H1 (cell line): ENCODE measurements at regions not wholly inside any gene's neighbourhood (a gene's known extent, or its start where the extent isn't known, plus 50 kb on each side); places are given as distances from the start of the nearest gene placed in this dataset.

ENCODE experiments used
- CTCF ChIA-PET: fragments of 300-600 bp; sonication (Branson Sonifier 250); formaldehyde crosslinking; loops from one replicate; lab custom pipeline; 2021; ENCODE audit not compliant: partially characterized antibody; lab: Charles Lee
- POLR2A ChIA-PET: fragments of 300-600 bp; sonication (Branson Sonifier 250); formaldehyde crosslinking; loops from one replicate; lab custom pipeline; 2021; ENCODE audit warnings: inconsistent platforms; ENCODE audit not compliant: partially characterized antibody; lab: Charles Lee
- DNase-seq, 2 experiments: peaks; one replicate each; pipeline versions ENCODE4 v3.0.0 to v3.0.0-alpha.2; 2010 to 2022; ENCODE audit warnings: low spot score in 2 of 2, low read depth in 1 of 2, mixed read lengths in 1 of 2
- FAIRE-seq: peaks from 2 replicates; lab custom pipeline; 2011; peaks lifted over from hg19 to GRCh38; lab: Jason Lieb, UNC
- H2AFZ ChIP-seq: 2 replicates; pipeline ENCODE4 v1.8.1; 2012; ENCODE audit warnings: low read length, inconsistent platforms
- H2AK5ac ChIP-seq: 2 replicates; pipeline ENCODE4 v1.6.1; 2013; ENCODE audit warnings: low read depth, low read length
- H2BK120ac ChIP-seq: replicated peaks from 2 replicates; pipeline ENCODE3; 2013; ENCODE audit warnings: low read depth, low read length, inconsistent platforms
- H2BK12ac ChIP-seq: 2 replicates; pipeline ENCODE4 v1.6.1; 2013; ENCODE audit warnings: low read depth, low read length
- H2BK15ac ChIP-seq: 2 replicates; pipeline ENCODE4 v1.6.1; 2013; ENCODE audit warnings: low read length
- H2BK20ac ChIP-seq: 2 replicates; pipeline ENCODE4 v1.6.1; 2013; ENCODE audit warnings: low read length
- H2BK5ac ChIP-seq: 2 replicates; pipeline ENCODE4 v1.6.1; 2013; ENCODE audit warnings: low read depth, low read length
- H3K14ac ChIP-seq: 2 replicates; pipeline ENCODE4 v1.6.1; 2013; ENCODE audit warnings: inconsistent platforms; ENCODE audit not compliant: insufficient read length
- H3K18ac ChIP-seq: 2 replicates; pipeline ENCODE4 v1.6.1; 2013; ENCODE audit warnings: low read length; ENCODE audit errors: extremely low read depth
- H3K23ac ChIP-seq: 2 replicates; pipeline ENCODE4 v1.6.1; 2013; ENCODE audit warnings: inconsistent platforms; ENCODE audit not compliant: insufficient read length
- H3K23me2 ChIP-seq: 2 replicates; pipeline ENCODE4 v1.6.1; 2013; ENCODE audit warnings: low read depth, low read length
- H3K27ac ChIP-seq: 2 replicates; pipeline ENCODE4 v1.6.1; 2011; ENCODE audit warnings: low read depth, low read length, inconsistent platforms
- H3K27me3 ChIP-seq, 4 experiments: replicated peaks in 1 of 4; 1 replicate in 1 of 4; 2 replicates in 3 of 4; pipeline versions ENCODE4 v1.6.1 to v1.8.1; 2011 to 2013; ENCODE audit warnings: low read length in 3 of 4, mild to moderate bottlenecking in 3 of 4, inconsistent platforms in 2 of 4, mixed read lengths in 2 of 4, moderate library complexity in 1 of 4; ENCODE audit not compliant: control insufficient read depth in 3 of 4, insufficient read depth in 3 of 4; ENCODE audit errors: extremely low read depth in 1 of 4
- H3K36me3 ChIP-seq, 4 experiments: 2 replicates each; pipeline versions ENCODE4 v1.6.1 to v1.8.1; 2011 to 2013; ENCODE audit warnings: mild to moderate bottlenecking in 4 of 4, low read length in 3 of 4, moderate library complexity in 2 of 4, control low read depth in 1 of 4, inconsistent platforms in 1 of 4; ENCODE audit not compliant: insufficient read depth in 4 of 4, control insufficient read depth in 2 of 4
- H3K4ac ChIP-seq: replicated peaks from 2 replicates; pipeline ENCODE3; 2013; ENCODE audit warnings: low read length, low read depth, mixed read lengths, inconsistent platforms; ENCODE audit not compliant: insufficient read length
- H3K4me1 ChIP-seq, 4 experiments: replicated peaks in 1 of 4; 1 replicate in 1 of 4; 2 replicates in 3 of 4; pipeline versions ENCODE4 v1.6.1 to v1.8.1; 2011 to 2013; ENCODE audit warnings: low read length in 3 of 4, inconsistent platforms in 2 of 4, mixed read lengths in 1 of 4; ENCODE audit not compliant: insufficient read depth in 4 of 4, control insufficient read depth in 3 of 4
- H3K4me2 ChIP-seq, 2 experiments: 2 replicates each; pipeline versions ENCODE4 v1.6.1 to v1.8.1; 2011 to 2013; ENCODE audit warnings: low read depth in 2 of 2, low read length in 2 of 2, control low read depth in 1 of 2, inconsistent platforms in 1 of 2, mild to moderate bottlenecking in 1 of 2; ENCODE audit not compliant: insufficient read depth in 1 of 2
- H3K4me3 ChIP-seq, 4 experiments: fragments of 200-600, 300-600 bp in 1 of 4; sonication (generic), shearing (Covaris generic), sonication (Bioruptor Twin) in 1 of 4; 2 replicates each; pipeline versions ENCODE4 v1.5.1 to v1.8.1; 2011 to 2016; ENCODE audit warnings: low read length in 4 of 4, low read depth in 3 of 4, control low read depth in 2 of 4, inconsistent platforms in 2 of 4, mild to moderate bottlenecking in 2 of 4, mixed read lengths in 1 of 4, moderate library complexity in 1 of 4; ENCODE audit not compliant: insufficient read depth in 2 of 4; ENCODE audit errors: extremely low read depth in 1 of 4
- H3K56ac ChIP-seq: replicated peaks from 2 replicates; pipeline ENCODE3; 2013; ENCODE audit warnings: low read depth, mild to moderate bottlenecking, mixed read lengths, low read length, inconsistent platforms; ENCODE audit not compliant: insufficient read length
- H3K79me1 ChIP-seq: 2 replicates; pipeline ENCODE4 v1.6.1; 2013; ENCODE audit warnings: low read depth, low read length, control low read depth
- H3K79me2 ChIP-seq, 2 experiments: 2 replicates each; pipeline versions ENCODE4 v1.6.1 to v1.8.1; 2012 to 2013; ENCODE audit warnings: low read length in 2 of 2, mild to moderate bottlenecking in 2 of 2, inconsistent platforms in 1 of 2; ENCODE audit not compliant: insufficient read depth in 2 of 2, control insufficient read depth in 1 of 2
- H3K9ac ChIP-seq, 4 experiments: replicated peaks in 1 of 4; 1 replicate in 1 of 4; 2 replicates in 3 of 4; pipeline versions ENCODE4 v1.6.1 to v1.8.1; 2011 to 2013; ENCODE audit warnings: low read depth in 3 of 4, low read length in 3 of 4, control low read depth in 2 of 4, mild to moderate bottlenecking in 2 of 4, moderate library complexity in 2 of 4, inconsistent platforms in 1 of 4; ENCODE audit errors: extremely low read depth in 1 of 4
- H3K9me3 ChIP-seq, 2 experiments: 2 replicates each; pipeline versions ENCODE4 v1.6.1 to v1.8.1; 2012 to 2013; ENCODE audit warnings: mild to moderate bottlenecking in 2 of 2, moderate library complexity in 2 of 2, control low read depth in 1 of 2, inconsistent platforms in 1 of 2, low read depth in 1 of 2, low read length in 1 of 2, mixed read lengths in 1 of 2; ENCODE audit not compliant: insufficient read depth in 2 of 2
- H4K20me1 ChIP-seq, 2 experiments: replicated peaks in 1 of 2; 2 replicates each; pipeline versions ENCODE3 to v1.8.1; 2011 to 2013; ENCODE audit warnings: inconsistent platforms in 2 of 2, low read length in 2 of 2, mild to moderate bottlenecking in 1 of 2; ENCODE audit not compliant: insufficient read depth in 2 of 2, control insufficient read depth in 1 of 2
- H4K5ac ChIP-seq: 2 replicates; pipeline ENCODE4 v1.6.1; 2013; ENCODE audit warnings: low read length, low read depth, mixed read lengths, inconsistent platforms; ENCODE audit not compliant: insufficient read length
- H4K8ac ChIP-seq: 2 replicates; pipeline ENCODE4 v1.8.0; 2013; ENCODE audit warnings: mild to moderate bottlenecking, moderate library complexity, low read length, inconsistent platforms; ENCODE audit not compliant: insufficient read depth; ENCODE audit errors: extremely low read depth
- H4K91ac ChIP-seq: replicated peaks from 2 replicates; pipeline ENCODE3; 2013; ENCODE audit warnings: low read length, mixed read lengths, inconsistent platforms; ENCODE audit not compliant: insufficient read length
- ATF3 ChIP-seq: IDR thresholded peaks from 2 replicates; pipeline ENCODE4 v1.6.1; 2011; ENCODE audit warnings: low read depth, mild to moderate bottlenecking, low read length; ENCODE audit not compliant: insufficient read depth
- BRCA1 ChIP-seq: IDR thresholded peaks from 2 replicates; pipeline ENCODE4 v1.6.1; 2012; ENCODE audit warnings: low read depth, low read length, improper control_type of control experiment
- EP300 ChIP-seq, 2 experiments: IDR thresholded peaks; 1 replicate in 1 of 2; 2 replicates in 1 of 2; pipeline ENCODE4 v1.6.1; 2011 to 2012; ENCODE audit warnings: low read depth in 2 of 2, low read length in 2 of 2, mild to moderate bottlenecking in 2 of 2, borderline replicate concordance in 1 of 2, inconsistent platforms in 1 of 2, moderate library complexity in 1 of 2
- JUN ChIP-seq: IDR thresholded peaks from 2 replicates; pipeline ENCODE4 v1.6.1; 2011; ENCODE audit warnings: low read depth, mild to moderate bottlenecking, improper control_type of control experiment, low read length
- PHF8 ChIP-seq: fragments of 200-600 bp; sonication (generic); conservative IDR thresholded peaks from 2 replicates; pipeline ENCODE4 v1.7.1; 2012; ENCODE audit warnings: low read depth, mild to moderate bottlenecking, inconsistent platforms, low read length, moderate library complexity
- WGBS, 2 experiments: shearing (Covaris generic) in 1 of 2; methylation state at CpG; one replicate each; pipeline versions ENCODE4 v1.1.6 to v1.1.7; 2013 to 2015; ENCODE audit warnings: low lambda C conversion rate in 2 of 2, mixed read lengths in 2 of 2, inconsistent platforms in 1 of 2, low coverage in 1 of 2, missing lambda C conversion rate in 1 of 2; ENCODE audit not compliant: insufficient replicate concordance in 2 of 2, insufficient coverage in 1 of 2, insufficient read length in 1 of 2; ENCODE audit errors: extremely low coverage in 1 of 2, missing lambda C conversion rate in 1 of 2; 5-methylcytosine and 5-hydroxymethylcytosine counted together

- Histone ChIP-seq H2BK20ac (no peak overlapping the region), H3K56ac (no peak overlapping the region), H3K23ac (no peak overlapping the region), H3K4me1 (no peaks in the 10 kb centered on the region), H3K9me3 (no peaks in the 10 kb centered on the region), H2AK5ac (no peak overlapping the region), H2BK15ac (no peak overlapping the region), H4K20me1 (no peaks in the 10 kb centered on the region), H3K4ac (no peak overlapping the region), H2BK12ac (no peak overlapping the region), H4K5ac (no peak overlapping the region), H4K91ac (no peak overlapping the region), H3K23me2 (no peaks in the 10 kb centered on the region), H3K79me2 (no peaks in the 10 kb centered on the region), H3K36me3 (no peaks in the 10 kb centered on the region), H3K9ac (no peak overlapping the region), H3K14ac (no peak overlapping the region), H2BK120ac (no peak overlapping the region), H3K18ac (no peak overlapping the region), H2AFZ (no peak overlapping the region), H2BK5ac (no peak overlapping the region), H3K27ac (no peak overlapping the region), H3K4me3 (no peak overlapping the region), H3K27me3 (no peaks in the 10 kb centered on the region), H3K79me1 (no peaks in the 10 kb centered on the region), H3K4me2 (no peak overlapping the region), H4K8ac (no peak overlapping the region)
- POLR2A ChIA-PET = no interaction called here
- 90% methylated on average over 2 of the region's 2 CpGs; no CpG with 5 or more reads in 1 of the 2 experiments for WGBS, 2 experiments
- FAIRE-seq = no peak
- CTCF ChIA-PET = no interaction called here
- DNase-seq = no peak
- TF ChIP-seq BRCA1 (no peak), ATF3 (no peak), EP300 (IDR thresholded peaks at IDR 0.05; ENCODE audit: borderline replicate concordance in 1 of 2, low read depth in 2 of 2, low read length in 2 of 2) (no peak), JUN (no peak), PHF8 (no peak)
Observed at GRCh38 chr13:65472336-65472735, 1757.8 kb downstream of the PCDH9 start.
